GM12865 (cell line): ENCODE measurements at regions not wholly inside any gene's neighbourhood (a gene's known extent, or its start where the extent isn't known, plus 50 kb on each side); places are given as distances from the start of the nearest gene placed in this dataset.

Source experiments
- DNase-seq: peaks from one replicate; pipeline ENCODE4 v3.0.0; 2010; ENCODE audit warnings: low read depth
- H3K4me3 ChIP-seq: 2 replicates; pipeline ENCODE4 v1.5.1; 2011; ENCODE audit warnings: mild to moderate bottlenecking, low read depth, low read length, control low read depth
- CTCF ChIP-seq: IDR thresholded peaks from 2 replicates; pipeline ENCODE4 v1.5.1; 2011; ENCODE audit warnings: low read length, control low read depth, low read depth, inconsistent platforms; ENCODE audit not compliant: insufficient read depth; ENCODE audit errors: missing control alignments

- TF ChIP-seq CTCF: no peak
- no peak overlapping the region for H3K4me3 ChIP-seq
- DNase-seq: no peak
Measured at GRCh38 chr6:14489445-14489844, 371.9 kb downstream of the CD83 start.

GRCh38 chr6:14498748-14499147, 381.2 kb downstream of the CD83 start:
- no peak overlapping the region for H3K4me3 ChIP-seq
- no peak for DNase-seq

GRCh38 chr6:14499309-14499708, 381.7 kb downstream of the CD83 start:
- no peak for TF ChIP-seq CTCF
- H3K4me3 ChIP-seq: no peak overlapping the region
- DNase-seq: no peak

More at GRCh38 chr6:14498748-14499147, 381.2 kb downstream of the CD83 start:
- no peak for TF ChIP-seq CTCF

GRCh38 chr6:14499841-14500240, 382.3 kb downstream of the CD83 start:
- no peak overlapping the region for H3K4me3 ChIP-seq
- no peak for DNase-seq
- TF ChIP-seq CTCF: no peak

GRCh38 chr6:14500809-14501208, 383.2 kb downstream of the CD83 start:
- no peak for DNase-seq
- H3K4me3 ChIP-seq: no peak overlapping the region
- TF ChIP-seq CTCF: no peak

GRCh38 chr6:14501240-14501639, 383.7 kb downstream of the CD83 start:
- no peak for DNase-seq

GRCh38 chr6:14501914-14502313, 384.3 kb downstream of the CD83 start:
- no peak for DNase-seq
- no peak overlapping the region for H3K4me3 ChIP-seq
- TF ChIP-seq CTCF: no peak

More at GRCh38 chr6:14501240-14501639, 383.7 kb downstream of the CD83 start:
- no peak for TF ChIP-seq CTCF
- H3K4me3 ChIP-seq: no peak overlapping the region
